Uterus (tissue), 3 donors: ENCODE measurements at regions not wholly inside any gene's neighbourhood (a gene's known extent, or its start where the extent isn't known, plus 50 kb on each side); places are given as distances from the start of the nearest gene placed in this dataset.

ENCODE experiments used
- DNase-seq, 2 donors: peaks; one replicate each; pipeline ENCODE4 v3.0.0-alpha.2; 2019 to 2020
- H3K27ac ChIP-seq, 2 donors: fragments of 200-600 bp; sonication (generic); 1 replicate in 1 of 2; 2 replicates in 1 of 2; pipeline ENCODE4 v1.5.1; 2016 to 2018
- H3K27me3 ChIP-seq, 2 donors: fragments of 200-600 bp; sonication (generic); one replicate each; pipeline ENCODE4 v1.5.1; 2018 to 2019; ENCODE audit warnings: control low read depth in 1 of 2
- H3K36me3 ChIP-seq, 2 donors: fragments of 200-600 bp; sonication (generic); one replicate each; pipeline ENCODE4 v1.5.1; 2019; ENCODE audit warnings: control low read depth in 1 of 2
- H3K4me1 ChIP-seq, 2 donors: fragments of 200-600 bp; sonication (generic); one replicate each; pipeline ENCODE4 v1.5.1; 2018 to 2019; ENCODE audit warnings: control low read depth in 1 of 2
- H3K4me3 ChIP-seq, 2 donors: fragments of 200-600 bp; sonication (generic); 1 replicate in 1 of 2; 2 replicates in 1 of 2; pipeline ENCODE4 v1.5.1; 2018 to 2019; ENCODE audit warnings: mild to moderate bottlenecking in 1 of 2
- H3K9me3 ChIP-seq, 2 donors: fragments of 200-600 bp; sonication (generic); one replicate each; pipeline ENCODE4 v1.5.1; 2019; ENCODE audit warnings: control low read depth in 1 of 2
- CTCF ChIP-seq, 4 experiments: fragments of 200-600 bp in 2 of 4; fragments of 450-650 bp in 2 of 4; sonication (generic) in 2 of 4; IDR thresholded peaks; one replicate each; pipeline ENCODE4 v1.5.1; 2016 to 2019; ENCODE audit warnings: antibody characterized with exemption in 4 of 4, mild to moderate bottlenecking in 2 of 4, moderate library complexity in 1 of 4
- POLR2A ChIP-seq, 2 donors: fragments of 450-650 bp; IDR thresholded peaks; one replicate each; pipeline ENCODE4 v1.6.1; 2016; ENCODE audit warnings: antibody characterized with exemption in 2 of 2, mild to moderate bottlenecking in 1 of 2, moderate library complexity in 1 of 2
- intact Hi-C: fragments of 100-400 bp; cut with DNase I; formaldehyde crosslinking; loops from one replicate; pipeline ENCODE4 v1.15.1; 2023; ENCODE audit warnings: low total_unique reads
- donor health status: DM: yes; HTN: yes; CAD: no.

- H3K9me3 ChIP-seq = no peaks in the 10 kb centered on the region
- TF ChIP-seq POLR2A (IDR thresholded peaks at IDR 0.05) (no peak), CTCF (IDR thresholded peaks at IDR 0.05) (no peak)
- H3K36me3 ChIP-seq = no peaks in the 10 kb centered on the region
- intact Hi-C loops = no loop called here
- no peak overlapping the region for H3K4me3 ChIP-seq
- H3K27ac ChIP-seq = no peak overlapping the region
- H3K27me3 ChIP-seq = no peaks in the 10 kb centered on the region
- no peaks in the 10 kb centered on the region for H3K4me1 ChIP-seq
- no peak for DNase-seq
Measured at GRCh38 chr1:99557546-99558202, 88.2 kb upstream of the PALMD start.

GRCh38 chr1:99559166-99559565 lies 86.7 kb upstream of the PALMD start:
- no peaks in the 10 kb centered on the region for H3K36me3 ChIP-seq
- H3K4me3 ChIP-seq = no peak overlapping the region
- TF ChIP-seq POLR2A (IDR thresholded peaks at IDR 0.05) (no peak), CTCF (IDR thresholded peaks at IDR 0.05) (no peak)

GRCh38 chr1:99560207-99561040 lies 85.5 kb upstream of the PALMD start:
- H3K36me3 ChIP-seq = no peaks in the 10 kb centered on the region
- intact Hi-C loops = no loop called here
- H3K4me3 ChIP-seq = no peak overlapping the region
- H3K27ac ChIP-seq = no peak overlapping the region
- DNase-seq = no peak
- H3K27me3 ChIP-seq = no peaks in the 10 kb centered on the region
- TF ChIP-seq CTCF (IDR thresholded peaks at IDR 0.05) (no peak), POLR2A (IDR thresholded peaks at IDR 0.05) (no peak)
- no peaks in the 10 kb centered on the region for H3K4me1 ChIP-seq
- H3K9me3 ChIP-seq = no peaks in the 10 kb centered on the region

More at GRCh38 chr1:99559166-99559565, 86.7 kb upstream of the PALMD start:
- no peaks in the 10 kb centered on the region for H3K9me3 ChIP-seq
- DNase-seq = no peak
- no peaks in the 10 kb centered on the region for H3K4me1 ChIP-seq
- H3K27ac ChIP-seq = no peak overlapping the region
- intact Hi-C loops = no loop called here
- H3K27me3 ChIP-seq = no peaks in the 10 kb centered on the region

GRCh38 chr1:99561952-99562351 lies 84.0 kb upstream of the PALMD start:
- DNase-seq = no peak
- H3K27me3 ChIP-seq = no peaks in the 10 kb centered on the region
- H3K36me3 ChIP-seq = no peaks in the 10 kb centered on the region
- H3K9me3 ChIP-seq = no peaks in the 10 kb centered on the region
- H3K4me1 ChIP-seq = no peaks in the 10 kb centered on the region
- H3K27ac ChIP-seq = no peak overlapping the region
- intact Hi-C loops = no loop called here
- H3K4me3 ChIP-seq = no peak overlapping the region
- TF ChIP-seq POLR2A (IDR thresholded peaks at IDR 0.05) (no peak), CTCF (IDR thresholded peaks at IDR 0.05) (no peak)

GRCh38 chr1:99565606-99566289 lies 80.2 kb upstream of the PALMD start:
- no peaks in the 10 kb centered on the region for H3K27me3 ChIP-seq
- no peaks in the 10 kb centered on the region for H3K4me1 ChIP-seq
- no peak overlapping the region for H3K4me3 ChIP-seq
- H3K9me3 ChIP-seq = no peaks in the 10 kb centered on the region
- TF ChIP-seq CTCF (IDR thresholded peaks at IDR 0.05) (no peak), POLR2A (IDR thresholded peaks at IDR 0.05) (no peak)
- intact Hi-C loops = no loop called here
- DNase-seq = no peak
- no peaks in the 10 kb centered on the region for H3K36me3 ChIP-seq
- no peak overlapping the region for H3K27ac ChIP-seq
